ENCODE measurements at regions not wholly inside any gene's neighbourhood (a gene's known extent, or its start where the extent isn't known, plus 50 kb on each side); places are given as distances from the start of the nearest gene placed in this dataset.

GRCh38 chr2:235127931-235128330 is 176.1 kb downstream of the SH3BP4 start:
- no peak for TF ChIP-seq POLR2A (IDR thresholded peaks at IDR 0.05; ENCODE audit: low read depth, low read length)
- TF ChIP-seq POLR2AphosphoS5 (IDR thresholded peaks at IDR 0.05; ENCODE audit: low read depth, low read length) = no peak
- no peak for TF ChIP-seq POU2F2 (IDR thresholded peaks at IDR 0.05; ENCODE audit: low read depth, low read length)
- TF ChIP-seq TAF1 (IDR thresholded peaks at IDR 0.05; ENCODE audit: low read depth, low read length) = no peak

Data from GM12891 (cell line).